Dendritic cell treated with granulocyte-macrophage colony-stimulating factor and Interleukin-4, amounts not matched to agents 40 ng/mL and 50 ng/mL, for 4 days (primary cell): ENCODE measurements at regions not wholly inside any gene's neighbourhood (a gene's known extent, or its start where the extent isn't known, plus 50 kb on each side); places are given as distances from the start of the nearest gene placed in this dataset.
A peak's percentile ranks its signal among the peaks of the same experiment; 100 is the strongest.

Experiments used
- H3K27ac Mint-ChIP-seq: one replicate; pipeline ENCODE4 v1.8.0; 2022; ENCODE audit warnings: mild to moderate bottlenecking, mixed read lengths
- H3K27me3 Mint-ChIP-seq: one replicate; pipeline ENCODE4 v1.8.0; 2022; ENCODE audit warnings: mild to moderate bottlenecking, mixed read lengths
- H3K36me3 Mint-ChIP-seq: one replicate; pipeline ENCODE4 v1.8.0; 2022; ENCODE audit warnings: low read depth, mixed read lengths
- H3K4me1 Mint-ChIP-seq: one replicate; pipeline ENCODE4 v1.8.0; 2022; ENCODE audit warnings: low read depth, mixed read lengths
- H3K4me3 Mint-ChIP-seq: one replicate; pipeline ENCODE4 v1.8.0; 2022; ENCODE audit warnings: mild to moderate bottlenecking, moderate library complexity, mixed read lengths
- H3K9me3 Mint-ChIP-seq: one replicate; pipeline ENCODE4 v1.8.0; 2022; ENCODE audit warnings: mixed read lengths
- intact Hi-C: fragments of 100-400 bp; cut with micrococcal nuclease; formaldehyde crosslinking; loops from one replicate; pipeline ENCODE4 v1.15.0; 2022

DNA sequence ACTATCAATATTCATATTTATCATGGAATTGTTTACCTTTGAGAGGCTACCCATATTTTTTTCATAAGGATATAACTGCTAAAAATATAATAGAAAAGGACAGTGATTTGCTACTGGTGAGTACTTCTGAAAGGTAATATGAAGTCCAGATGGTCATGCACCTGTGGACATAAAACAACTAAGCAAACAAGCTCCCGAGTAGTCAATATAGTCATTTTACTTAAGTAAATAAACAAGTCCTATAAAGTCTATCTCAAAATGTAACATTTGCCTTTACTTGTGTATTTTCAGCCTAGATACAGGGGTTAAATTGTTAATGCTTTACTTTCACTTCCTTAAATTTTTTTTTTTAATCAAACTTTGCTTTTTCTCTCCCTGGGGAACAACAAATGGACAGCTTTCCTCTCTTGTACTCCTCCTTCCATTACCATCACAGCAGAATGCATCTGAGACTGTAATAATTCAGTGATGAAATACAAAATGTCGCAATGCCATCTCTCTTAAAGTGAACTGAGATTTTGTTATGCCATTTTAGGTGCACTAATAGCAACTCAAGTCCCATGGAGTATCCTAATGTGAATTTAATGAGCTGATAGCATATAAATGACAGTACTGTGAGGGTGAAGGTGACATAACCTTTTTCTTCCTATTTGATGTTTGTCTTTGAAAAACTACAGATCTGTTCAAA is 1325.4 kb upstream of the ZEB2 start:
- Mint-ChIP-seq H3K4me1 (peaks cover 6% of the 10 kb centered on the region), H3K4me3 (no peak overlapping the region), H3K27ac (no peak overlapping the region), H3K27me3 (no peaks in the 10 kb centered on the region), H3K36me3 (no peaks in the 10 kb centered on the region), H3K9me3 (no peaks in the 10 kb centered on the region)
- intact Hi-C loops: no loop called here

DNA sequence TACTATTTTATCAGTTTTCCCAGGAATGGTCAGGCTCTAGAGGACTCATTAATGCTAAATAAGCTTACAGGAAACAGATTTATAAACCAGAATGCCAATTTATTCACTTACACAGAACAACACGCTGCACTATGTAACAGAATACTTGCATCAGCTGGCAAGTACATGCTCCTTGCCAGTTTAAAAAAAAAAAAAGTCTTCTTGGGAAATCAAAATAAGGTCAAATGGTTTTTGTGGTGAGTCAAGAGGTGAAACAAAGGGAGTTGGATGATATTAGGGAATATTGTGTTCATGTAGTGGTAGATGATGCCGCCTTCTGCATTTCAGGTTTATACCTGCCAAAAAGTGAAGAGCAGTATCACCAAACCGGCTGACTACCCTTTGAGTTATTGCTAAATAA is 1322.1 kb upstream of the ZEB2 start:
- no peaks in the 10 kb centered on the region for H3K36me3 Mint-ChIP-seq
- peaks cover 6% of the 10 kb centered on the region for H3K4me1 Mint-ChIP-seq
- intact Hi-C loops: no loop called here
- H3K9me3 Mint-ChIP-seq: no peaks in the 10 kb centered on the region
- H3K27ac Mint-ChIP-seq: no peak overlapping the region
- no peaks in the 10 kb centered on the region for H3K27me3 Mint-ChIP-seq
- no peak overlapping the region for H3K4me3 Mint-ChIP-seq

- no peaks in the 10 kb centered on the region for H3K36me3 Mint-ChIP-seq
- no peaks in the 10 kb centered on the region for H3K9me3 Mint-ChIP-seq
- no peaks in the 10 kb centered on the region for H3K27me3 Mint-ChIP-seq
- no peak overlapping the region for H3K27ac Mint-ChIP-seq
- H3K4me3 Mint-ChIP-seq: no peak overlapping the region
- H3K4me1 Mint-ChIP-seq: no peaks in the 10 kb centered on the region
- intact Hi-C loops: no loop called here
Measured at GRCh38 chr2:145836986-145837385, 1317.1 kb upstream of the ZEB2 start.

- H3K27ac Mint-ChIP-seq: no peak overlapping the region
- intact Hi-C loops: no loop called here
- no peaks in the 10 kb centered on the region for H3K36me3 Mint-ChIP-seq
- H3K9me3 Mint-ChIP-seq: no peaks in the 10 kb centered on the region
- H3K4me3 Mint-ChIP-seq: no peak overlapping the region
- H3K4me1 Mint-ChIP-seq: no peaks in the 10 kb centered on the region
- H3K27me3 Mint-ChIP-seq: no peaks in the 10 kb centered on the region
Measured at GRCh38 chr2:145835665-145836064, 1315.7 kb upstream of the ZEB2 start.

DNA sequence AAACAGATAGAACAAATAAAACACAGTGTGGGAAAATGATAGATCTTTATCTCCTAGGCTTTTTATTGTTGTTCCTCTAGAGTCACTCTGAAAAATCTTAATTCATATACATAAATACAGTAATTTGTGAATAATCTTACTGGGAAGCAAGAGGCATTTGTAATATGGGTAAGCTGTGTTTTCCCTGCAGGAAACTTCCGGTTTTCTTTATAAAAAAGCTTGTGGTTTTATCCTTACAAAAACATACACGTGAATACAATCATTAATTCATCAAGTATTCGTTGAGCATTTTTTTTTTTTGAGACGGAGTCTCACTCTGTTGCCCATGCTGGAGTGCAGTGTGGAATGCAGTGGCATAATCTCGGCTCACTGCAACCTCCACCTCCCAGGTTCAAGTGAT is 1312.8 kb upstream of the ZEB2 start:
- intact Hi-C loops: no loop called here
- no peaks in the 10 kb centered on the region for H3K4me1 Mint-ChIP-seq
- no peaks in the 10 kb centered on the region for H3K36me3 Mint-ChIP-seq
- H3K27me3 Mint-ChIP-seq: peaks cover 1% of the 10 kb centered on the region
- H3K9me3 Mint-ChIP-seq: peaks cover 3% of the 10 kb centered on the region
- H3K27ac Mint-ChIP-seq: no peak overlapping the region
- no peak overlapping the region for H3K4me3 Mint-ChIP-seq

GRCh38 chr2:145829931-145830330 is 1310.0 kb upstream of the ZEB2 start:
- Mint-ChIP-seq H3K4me3 (no peak overlapping the region), H3K36me3 (no peaks in the 10 kb centered on the region), H3K4me1 (peaks cover 6% of the 10 kb centered on the region), H3K9me3 (peaks cover 19% of the 10 kb centered on the region), H3K27me3 (peaks cover 1% of the 10 kb centered on the region), H3K27ac (no peak overlapping the region)
- intact Hi-C loops: no loop called here

- Mint-ChIP-seq H3K36me3 (no peaks in the 10 kb centered on the region), H3K27ac (no peak overlapping the region), H3K4me1 (peaks cover 6% of the 10 kb centered on the region), H3K4me3 (no peak overlapping the region), H3K9me3 (peaks cover 19% of the 10 kb centered on the region), H3K27me3 (peaks cover 1% of the 10 kb centered on the region)
- intact Hi-C loops: no loop called here
Measured at GRCh38 chr2:145827235-145827634, 1307.3 kb upstream of the ZEB2 start.

- H3K4me3 Mint-ChIP-seq: no peak overlapping the region
- no peaks in the 10 kb centered on the region for H3K36me3 Mint-ChIP-seq
- H3K27me3 Mint-ChIP-seq: peaks cover 2% of the 10 kb centered on the region
- intact Hi-C loops: no loop called here
- no peak overlapping the region for H3K27ac Mint-ChIP-seq
- peaks cover 6% of the 10 kb centered on the region for H3K4me1 Mint-ChIP-seq
- peaks cover 23% of the 10 kb centered on the region for H3K9me3 Mint-ChIP-seq
Measured at GRCh38 chr2:145824384-145824783, 1304.5 kb upstream of the ZEB2 start.

DNA sequence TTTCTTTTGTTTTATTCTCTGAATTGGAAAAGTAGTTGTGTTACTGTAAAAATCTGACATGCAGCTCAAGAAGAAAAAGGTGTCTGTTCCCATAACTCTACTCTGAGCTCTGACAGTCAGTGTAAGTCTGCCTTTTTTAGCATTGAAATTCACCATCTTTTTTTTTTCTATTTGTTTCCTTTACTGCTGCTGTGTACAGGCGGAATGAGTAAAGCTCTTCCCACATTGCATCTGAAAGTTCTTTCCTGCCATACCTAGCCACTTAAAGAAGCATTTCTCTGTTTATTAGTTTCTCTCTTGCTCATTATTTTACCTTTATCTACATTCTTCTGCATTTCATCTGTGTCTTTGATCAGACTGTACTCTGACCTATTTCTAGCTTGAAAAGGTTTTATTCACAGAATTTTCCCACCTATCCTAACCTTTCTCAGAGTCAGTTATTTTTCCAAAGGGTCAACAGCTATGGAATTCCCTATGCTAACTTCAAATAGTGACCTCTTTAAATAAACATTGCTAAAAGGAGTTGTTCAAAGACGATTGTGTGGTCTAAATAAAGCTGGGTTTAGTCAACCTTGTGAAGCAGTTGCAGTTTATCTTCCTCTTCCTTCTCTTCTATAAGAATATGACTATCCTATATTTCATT is 1303.1 kb upstream of the ZEB2 start:
- Mint-ChIP-seq H3K36me3 (no peaks in the 10 kb centered on the region), H3K4me3 (no peak overlapping the region), H3K4me1 (peaks cover 6% of the 10 kb centered on the region), H3K27me3 (peaks cover 2% of the 10 kb centered on the region), H3K9me3 (peaks cover 27% of the 10 kb centered on the region), H3K27ac (no peak overlapping the region)
- intact Hi-C loops: no loop called here

DNA sequence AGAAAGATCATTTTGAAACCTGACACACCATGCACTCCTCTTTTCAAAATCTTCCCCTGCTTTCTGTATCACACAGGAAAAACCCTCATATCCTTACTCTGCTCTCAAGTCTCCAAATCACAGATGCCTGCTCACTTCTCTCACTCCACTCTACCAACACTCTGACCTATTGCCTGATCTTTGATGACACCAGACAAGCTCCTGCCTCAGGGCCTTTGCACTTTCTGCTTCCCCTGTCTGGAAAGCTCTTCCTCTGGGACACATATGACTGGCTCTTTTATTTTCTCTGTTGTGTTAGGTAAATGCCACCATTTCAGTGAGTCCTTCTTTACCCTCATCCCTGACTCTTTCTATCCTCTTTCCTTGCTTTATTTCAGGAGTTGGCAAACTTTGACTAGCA is 1300.7 kb upstream of the ZEB2 start:
- peaks cover 2% of the 10 kb centered on the region for H3K4me1 Mint-ChIP-seq
- intact Hi-C loops: no loop called here

DNA sequence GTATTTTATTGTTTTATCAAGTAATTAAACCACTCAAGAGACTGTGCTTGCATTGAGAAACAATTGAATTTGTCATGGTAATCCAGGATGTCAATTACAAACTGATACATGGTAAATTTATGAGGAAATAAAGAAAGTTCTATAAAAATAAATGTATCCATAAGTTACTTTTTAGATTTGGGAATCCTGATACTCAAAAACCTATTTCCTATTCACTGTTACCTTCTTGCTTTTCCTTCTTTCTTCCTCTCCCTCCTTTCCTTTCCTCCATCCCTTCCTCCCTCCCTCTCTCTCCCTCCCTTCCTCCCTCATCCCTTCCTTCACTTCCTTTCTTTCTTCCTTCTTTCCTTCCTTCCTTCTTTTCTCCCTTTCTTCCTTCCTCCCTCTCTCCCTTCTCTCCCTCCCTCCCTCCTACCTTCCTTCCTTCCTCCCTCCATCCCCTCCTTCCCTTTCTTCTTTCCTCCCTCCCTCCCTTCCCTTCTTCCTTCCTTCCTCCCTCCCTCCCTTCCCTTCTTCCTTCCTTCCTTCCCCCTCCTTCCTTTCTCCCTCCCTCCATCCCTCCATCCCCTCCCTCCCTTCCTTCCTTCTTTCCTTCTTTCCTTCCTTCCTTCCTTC is 1299.1 kb upstream of the ZEB2 start:
- intact Hi-C loops: no loop called here
- Mint-ChIP-seq H3K36me3 (no peaks in the 10 kb centered on the region), H3K27ac (no peak overlapping the region), H3K4me1 (peaks cover 6% of the 10 kb centered on the region), H3K9me3 (peaks cover 8% of the 10 kb centered on the region), H3K27me3 (peaks cover 2% of the 10 kb centered on the region), H3K4me3 (no peak overlapping the region)

More for the DNA sequence above, 1300.7 kb upstream of the ZEB2 start:
- no peak overlapping the region for H3K27ac Mint-ChIP-seq
- peaks cover 8% of the 10 kb centered on the region for H3K9me3 Mint-ChIP-seq
- H3K4me3 Mint-ChIP-seq: no peak overlapping the region
- peaks cover 2% of the 10 kb centered on the region for H3K27me3 Mint-ChIP-seq
- H3K36me3 Mint-ChIP-seq: no peaks in the 10 kb centered on the region

DNA sequence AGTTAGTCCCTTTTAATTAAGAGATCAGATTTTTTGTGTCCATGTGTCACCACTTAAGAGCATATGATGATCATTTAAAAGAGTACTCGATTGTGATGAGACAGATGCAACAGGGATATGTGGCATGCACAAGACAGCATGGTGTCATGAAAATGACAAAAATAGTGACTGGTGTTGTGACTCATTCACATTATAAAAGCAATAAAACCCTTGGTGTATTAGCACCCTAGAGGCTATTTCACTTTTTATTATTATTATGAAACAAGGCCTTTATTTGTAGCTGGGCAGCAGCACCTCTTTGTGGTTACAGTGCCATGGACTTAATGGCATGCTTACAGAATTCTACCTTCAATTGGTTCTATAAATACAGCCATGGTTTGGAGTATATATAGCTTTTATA is 1296.0 kb upstream of the ZEB2 start:
- Mint-ChIP-seq H3K4me1 (peaks cover 25% of the 10 kb centered on the region), H3K36me3 (no peaks in the 10 kb centered on the region), H3K27me3 (peaks cover 2% of the 10 kb centered on the region), H3K9me3 (peaks cover 8% of the 10 kb centered on the region), H3K4me3 (no peak overlapping the region), H3K27ac (no peak overlapping the region)
- intact Hi-C loops: no loop called here

DNA sequence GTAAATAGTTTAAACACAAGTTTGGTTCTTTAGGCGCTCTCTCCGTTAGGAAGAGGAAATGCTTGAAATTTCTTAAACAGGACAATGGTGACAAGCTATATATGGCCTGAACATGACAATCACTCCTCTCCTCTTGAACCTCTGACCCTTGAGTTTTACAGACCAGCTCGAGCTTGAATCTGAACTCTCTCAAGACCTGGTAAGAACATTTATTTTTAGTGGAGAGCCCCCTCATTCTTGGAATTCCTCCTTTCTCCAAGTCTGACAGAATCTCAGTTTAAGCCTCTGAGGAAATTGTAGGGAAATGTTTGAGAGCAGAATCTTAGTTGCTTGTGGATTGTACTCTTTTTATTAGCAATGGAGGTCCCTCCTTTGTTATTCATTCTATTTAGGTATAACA is 1293.6 kb upstream of the ZEB2 start:
- Mint-ChIP-seq H3K27me3 (no peaks in the 10 kb centered on the region), H3K9me3 (no peaks in the 10 kb centered on the region), H3K27ac (no peak overlapping the region), H3K4me1 (peaks cover 31% of the 10 kb centered on the region), H3K4me3 (no peak overlapping the region), H3K36me3 (no peaks in the 10 kb centered on the region)
- intact Hi-C loops: no loop called here

DNA sequence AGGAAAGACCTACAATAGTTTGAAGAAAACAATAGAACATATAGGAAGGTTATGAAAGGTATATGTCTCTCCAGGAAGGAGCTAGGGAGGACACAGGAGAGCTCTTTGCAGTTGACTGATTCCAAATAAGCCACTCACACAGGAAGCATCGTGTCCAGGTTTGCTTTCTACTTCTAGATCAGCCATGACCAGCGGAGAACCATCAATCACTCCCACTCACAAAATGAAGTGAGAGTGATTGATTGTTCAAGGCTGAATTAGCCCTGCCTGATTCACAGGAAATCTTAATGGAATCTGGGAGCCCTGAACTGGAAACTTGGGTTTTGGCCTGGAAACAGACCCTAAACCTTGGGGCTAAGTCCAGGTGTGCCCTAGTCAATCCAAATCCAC is 1292.2 kb upstream of the ZEB2 start:
- peak overlapping the region; percentile 77 for H3K27ac Mint-ChIP-seq

More for the DNA sequence above, 1292.2 kb upstream of the ZEB2 start:
- intact Hi-C loops: no loop called here
- peaks cover 31% of the 10 kb centered on the region for H3K4me1 Mint-ChIP-seq
- no peaks in the 10 kb centered on the region for H3K27me3 Mint-ChIP-seq
- no peak overlapping the region for H3K4me3 Mint-ChIP-seq
- H3K9me3 Mint-ChIP-seq: no peaks in the 10 kb centered on the region
- H3K36me3 Mint-ChIP-seq: no peaks in the 10 kb centered on the region
